Parathyroid adenoma (tissue), 2 donors: ENCODE measurements at regions not wholly inside any gene's neighbourhood (a gene's known extent, or its start where the extent isn't known, plus 50 kb on each side); places are given as distances from the start of the nearest gene placed in this dataset.

Experiments
- H2AFZ ChIP-seq: fragments of 300-600 bp; sonication (generic); one replicate; pipeline ENCODE4 v1.7.0; 2017; ENCODE audit warnings: antibody characterized with exemption, mild to moderate bottlenecking
- H3K27ac ChIP-seq: fragments of 300-600 bp; sonication (generic); one replicate; pipeline ENCODE4 v1.7.0; 2017
- H3K27me3 ChIP-seq: fragments of 300-600 bp; sonication (generic); one replicate; pipeline ENCODE4 v1.7.0; 2017; ENCODE audit warnings: low read length; ENCODE audit not compliant: control insufficient read depth, insufficient read depth
- H3K36me3 ChIP-seq: fragments of 300-600 bp; sonication (generic); one replicate; pipeline ENCODE4 v1.7.0; 2017; ENCODE audit warnings: low read length; ENCODE audit not compliant: control insufficient read depth, insufficient read depth
- H3K4me1 ChIP-seq: fragments of 300-600 bp; sonication (generic); one replicate; pipeline ENCODE4 v1.7.0; 2017; ENCODE audit warnings: control low read depth
- H3K4me2 ChIP-seq: fragments of 300-600 bp; sonication (generic); one replicate; pipeline ENCODE4 v1.7.0; 2017; ENCODE audit warnings: low read length
- H3K4me3 ChIP-seq: fragments of 300-600 bp; sonication (generic); one replicate; pipeline ENCODE4 v1.7.0; 2017; ENCODE audit warnings: low read depth, low read length
- H3K79me2 ChIP-seq: fragments of 300-600 bp; sonication (generic); one replicate; pipeline ENCODE4 v1.7.0; 2017; ENCODE audit warnings: control low read depth
- H3K9ac ChIP-seq: fragments of 300-600 bp; sonication (generic); one replicate; pipeline ENCODE4 v1.7.0; 2017; ENCODE audit warnings: mild to moderate bottlenecking
- H3K9me3 ChIP-seq: fragments of 300-600 bp; sonication (generic); one replicate; pipeline ENCODE4 v1.7.0; 2017; ENCODE audit warnings: low read length; ENCODE audit not compliant: control insufficient read depth
- CTCF ChIP-seq: fragments of 300-600 bp; sonication (generic); IDR thresholded peaks from one replicate; pipeline ENCODE4 v1.7.0; 2017; ENCODE audit warnings: antibody characterized with exemption, mild to moderate bottlenecking
- donor health status: primary hyperparathyroidism.

- Histone ChIP-seq H3K4me1 (no peaks in the 10 kb centered on the region), H3K4me2 (no peak overlapping the region), H3K4me3 (no peak overlapping the region), H3K79me2 (no peaks in the 10 kb centered on the region), H3K9ac (no peak overlapping the region), H3K9me3 (no peaks in the 10 kb centered on the region), H3K36me3 (no peaks in the 10 kb centered on the region), H3K27me3 (no peaks in the 10 kb centered on the region), H3K27ac (no peak overlapping the region), H2AFZ (no peak overlapping the region)
- TF ChIP-seq CTCF: no peak
These were observed 95.2 kb upstream of the PAPPA start for GRCh38 chr9:116058421-116058820.

GRCh38 chr9:116059466-116059865 lies 94.1 kb upstream of the PAPPA start:
- no peak overlapping the region for H3K9ac ChIP-seq
- no peak overlapping the region for H3K4me2 ChIP-seq
- no peaks in the 10 kb centered on the region for H3K79me2 ChIP-seq
- no peaks in the 10 kb centered on the region for H3K36me3 ChIP-seq
- H3K27ac ChIP-seq: no peak overlapping the region
- no peak overlapping the region for H2AFZ ChIP-seq
- H3K9me3 ChIP-seq: no peaks in the 10 kb centered on the region
- no peak for TF ChIP-seq CTCF
- no peak overlapping the region for H3K4me3 ChIP-seq
- H3K4me1 ChIP-seq: no peaks in the 10 kb centered on the region
- no peaks in the 10 kb centered on the region for H3K27me3 ChIP-seq

GRCh38 chr9:116060631-116061030 lies 93.0 kb upstream of the PAPPA start:
- Histone ChIP-seq H3K36me3 (no peaks in the 10 kb centered on the region), H3K4me3 (no peak overlapping the region), H3K79me2 (no peaks in the 10 kb centered on the region), H3K9me3 (no peaks in the 10 kb centered on the region), H3K27ac (no peak overlapping the region), H3K27me3 (no peaks in the 10 kb centered on the region), H3K4me1 (no peaks in the 10 kb centered on the region), H3K4me2 (no peak overlapping the region), H3K9ac (no peak overlapping the region), H2AFZ (no peak overlapping the region)
- TF ChIP-seq CTCF: no peak

GRCh38 chr9:116061546-116062205 lies 91.9 kb upstream of the PAPPA start:
- H3K79me2 ChIP-seq: no peaks in the 10 kb centered on the region
- no peak overlapping the region for H3K27ac ChIP-seq
- no peak for TF ChIP-seq CTCF
- no peak overlapping the region for H3K9ac ChIP-seq
- no peaks in the 10 kb centered on the region for H3K36me3 ChIP-seq
- no peak overlapping the region for H3K4me3 ChIP-seq
- no peak overlapping the region for H3K4me2 ChIP-seq
- H3K9me3 ChIP-seq: no peaks in the 10 kb centered on the region
- H3K4me1 ChIP-seq: no peaks in the 10 kb centered on the region
- no peaks in the 10 kb centered on the region for H3K27me3 ChIP-seq
- no peak overlapping the region for H2AFZ ChIP-seq

- Histone ChIP-seq H3K79me2 (no peaks in the 10 kb centered on the region), H3K9ac (no peak overlapping the region), H3K27ac (no peak overlapping the region), H2AFZ (no peak overlapping the region), H3K4me1 (no peaks in the 10 kb centered on the region), H3K27me3 (no peaks in the 10 kb centered on the region), H3K9me3 (no peaks in the 10 kb centered on the region), H3K4me3 (no peak overlapping the region), H3K36me3 (no peaks in the 10 kb centered on the region), H3K4me2 (no peak overlapping the region)
- no peak for TF ChIP-seq CTCF
These were observed 91.4 kb upstream of the PAPPA start for GRCh38 chr9:116062206-116062550.
